ENCODE measurements at regions not wholly inside any gene's neighbourhood (a gene's known extent, or its start where the extent isn't known, plus 50 kb on each side); places are given as distances from the start of the nearest gene placed in this dataset.

- no peak for TF ChIP-seq GLIS3 (CRISPR knock-in tag; IDR thresholded peaks at IDR 0.05)
- TF ChIP-seq POU6F1 (CRISPR knock-in tag; IDR thresholded peaks at IDR 0.05; ENCODE audit: borderline replicate concordance, low read depth) = no peak
- no peak for TF ChIP-seq CREB5 (CRISPR knock-in tag; IDR thresholded peaks at IDR 0.05; ENCODE audit: low read depth)
- TF ChIP-seq SNAI2 (CRISPR knock-in tag; IDR thresholded peaks at IDR 0.05) = no peak
- TF ChIP-seq ISL1 (CRISPR knock-in tag; IDR thresholded peaks at IDR 0.05) = no peak
- TF ChIP-seq TSHZ2 (CRISPR knock-in tag; IDR thresholded peaks at IDR 0.05) = no peak
- no peak for TF ChIP-seq ZC3H10 (CRISPR knock-in tag; IDR thresholded peaks at IDR 0.05)
- no peak for TF ChIP-seq ZNF8 (CRISPR knock-in tag; IDR thresholded peaks at IDR 0.05)
- TF ChIP-seq ARNTL (CRISPR knock-in tag; IDR thresholded peaks at IDR 0.05; ENCODE audit: borderline replicate concordance, low read depth) = no peak
- no peak for TF ChIP-seq OSR1 (CRISPR knock-in tag; IDR thresholded peaks at IDR 0.05)
- no peak for ATAC-seq
These were observed 529.5 kb upstream of the RGMB start for GRCh38 chr5:98243972-98244371.

GRCh38 chr5:98248949-98249348, 524.5 kb upstream of the RGMB start:
- no peak for TF ChIP-seq SNAI2 (CRISPR knock-in tag; IDR thresholded peaks at IDR 0.05)
- ATAC-seq = no peak

- no peak for ATAC-seq
- TF ChIP-seq ZNF565 (CRISPR knock-in tag; conservative IDR thresholded peaks at IDR 0.05; ENCODE audit: low read depth) = no peak
- TF ChIP-seq GLIS3 (CRISPR knock-in tag; IDR thresholded peaks at IDR 0.05) = no peak
- no peak for TF ChIP-seq ZC3H10 (CRISPR knock-in tag; IDR thresholded peaks at IDR 0.05)
- no peak for TF ChIP-seq RARB (CRISPR knock-in tag; IDR thresholded peaks at IDR 0.05)
- no peak for TF ChIP-seq ARNTL (CRISPR knock-in tag; IDR thresholded peaks at IDR 0.05; ENCODE audit: borderline replicate concordance, low read depth)
- no peak for TF ChIP-seq CSRNP3 (CRISPR knock-in tag; IDR thresholded peaks at IDR 0.05)
- no peak for TF ChIP-seq CSDC2 (CRISPR knock-in tag; IDR thresholded peaks at IDR 0.05)
- TF ChIP-seq TOX (CRISPR knock-in tag; IDR thresholded peaks at IDR 0.05; ENCODE audit: borderline replicate concordance) = no peak
- TF ChIP-seq BACH2 (CRISPR knock-in tag; IDR thresholded peaks at IDR 0.05; ENCODE audit: borderline replicate concordance) = no peak
- TF ChIP-seq POU6F1 (CRISPR knock-in tag; IDR thresholded peaks at IDR 0.05; ENCODE audit: borderline replicate concordance, low read depth) = no peak
- TF ChIP-seq ISL1 (CRISPR knock-in tag; IDR thresholded peaks at IDR 0.05) = no peak
- no peak for TF ChIP-seq ZFP30 (CRISPR knock-in tag; IDR thresholded peaks at IDR 0.05)
- no peak for TF ChIP-seq ESRRG (CRISPR knock-in tag; IDR thresholded peaks at IDR 0.05)
- TF ChIP-seq ZNF8 (CRISPR knock-in tag; IDR thresholded peaks at IDR 0.05) = no peak
- no peak for TF ChIP-seq CREB5 (CRISPR knock-in tag; IDR thresholded peaks at IDR 0.05; ENCODE audit: low read depth)
- TF ChIP-seq PATZ1 (CRISPR knock-in tag; IDR thresholded peaks at IDR 0.05; ENCODE audit: borderline replicate concordance) = no peak
- TF ChIP-seq SNAI2 (CRISPR knock-in tag; IDR thresholded peaks at IDR 0.05) = no peak
- no peak for TF ChIP-seq PPARA (CRISPR knock-in tag; IDR thresholded peaks at IDR 0.05; ENCODE audit: borderline replicate concordance)
- no peak for TF ChIP-seq OSR1 (CRISPR knock-in tag; IDR thresholded peaks at IDR 0.05)
These were observed 514.5 kb upstream of the RGMB start for GRCh38 chr5:98258939-98259338.
